Epithelial cell of prostate (primary cell): ENCODE measurements at regions not wholly inside any gene's neighbourhood (a gene's known extent, or its start where the extent isn't known, plus 50 kb on each side); places are given as distances from the start of the nearest gene placed in this dataset.

Source experiments
- DNase-seq: peaks from one replicate; pipeline ENCODE4 v3.0.0-alpha.2; 2011; ENCODE audit warnings: low read depth, low spot score
- H3K27ac ChIP-seq: fragments of 450-650 bp; 2 replicates; pipeline ENCODE4 v1.5.1; 2017; ENCODE audit warnings: mild to moderate bottlenecking

GRCh38 chr7:145691377-145691914, 425.2 kb upstream of the CNTNAP2 start:
- no peak for DNase-seq
- H3K27ac ChIP-seq: no peak overlapping the region

GRCh38 chr7:145681646-145682045, 435.0 kb upstream of the CNTNAP2 start:
- H3K27ac ChIP-seq: no peak overlapping the region
- DNase-seq: no peak

- H3K27ac ChIP-seq: no peak overlapping the region
- no peak for DNase-seq
Measured at GRCh38 chr7:145681159-145681558, 435.4 kb upstream of the CNTNAP2 start.

GRCh38 chr7:145665499-145666258, 450.9 kb upstream of the CNTNAP2 start:
- H3K27ac ChIP-seq: no peak overlapping the region
- DNase-seq: no peak

GRCh38 chr7:145655666-145656065, 460.9 kb upstream of the CNTNAP2 start:
- no peak for DNase-seq
- H3K27ac ChIP-seq: no peak overlapping the region

- no peak for DNase-seq
- no peak overlapping the region for H3K27ac ChIP-seq
Measured at GRCh38 chr7:145645135-145645515, 471.5 kb upstream of the CNTNAP2 start.

GRCh38 chr7:145644426-145645134, 472.0 kb upstream of the CNTNAP2 start:
- no peak for DNase-seq
- H3K27ac ChIP-seq: no peak overlapping the region

GRCh38 chr7:145643981-145644380, 472.6 kb upstream of the CNTNAP2 start:
- no peak for DNase-seq
- no peak overlapping the region for H3K27ac ChIP-seq

- DNase-seq: no peak
- H3K27ac ChIP-seq: no peak overlapping the region
Measured at GRCh38 chr7:145633513-145633912, 483.1 kb upstream of the CNTNAP2 start.

- DNase-seq: no peak
Measured at GRCh38 chr7:145624618-145625017, 492.0 kb upstream of the CNTNAP2 start.

GRCh38 chr7:145605963-145606362, 510.6 kb upstream of the CNTNAP2 start:
- H3K27ac ChIP-seq: no peak overlapping the region

More at GRCh38 chr7:145624618-145625017, 492.0 kb upstream of the CNTNAP2 start:
- H3K27ac ChIP-seq: peak overlapping the region; percentile 22

GRCh38 chr7:145599376-145599775, 517.2 kb upstream of the CNTNAP2 start:
- no peak overlapping the region for H3K27ac ChIP-seq
- DNase-seq: no peak

More at GRCh38 chr7:145605963-145606362, 510.6 kb upstream of the CNTNAP2 start:
- no peak for DNase-seq

GRCh38 chr7:145584401-145584800, 532.2 kb upstream of the CNTNAP2 start:
- DNase-seq: no peak
- H3K27ac ChIP-seq: no peak overlapping the region

GRCh38 chr7:145582742-145583303, 533.8 kb upstream of the CNTNAP2 start:
- DNase-seq: no peak
- H3K27ac ChIP-seq: no peak overlapping the region

- DNase-seq: no peak
- H3K27ac ChIP-seq: no peak overlapping the region
Measured at GRCh38 chr7:145557805-145558204, 558.8 kb upstream of the CNTNAP2 start.

GRCh38 chr7:145543242-145543641, 573.4 kb upstream of the CNTNAP2 start:
- no peak for DNase-seq
- no peak overlapping the region for H3K27ac ChIP-seq

GRCh38 chr7:145539910-145540309, 576.7 kb upstream of the CNTNAP2 start:
- no peak overlapping the region for H3K27ac ChIP-seq
- DNase-seq: no peak

- no peak overlapping the region for H3K27ac ChIP-seq
- DNase-seq: no peak
Measured at GRCh38 chr7:145534301-145534700, 582.3 kb upstream of the CNTNAP2 start.

- DNase-seq: no peak
- no peak overlapping the region for H3K27ac ChIP-seq
Measured at GRCh38 chr7:145520284-145520683, 596.3 kb upstream of the CNTNAP2 start.

GRCh38 chr7:145511004-145511403, 605.6 kb upstream of the CNTNAP2 start:
- H3K27ac ChIP-seq: no peak overlapping the region
- DNase-seq: no peak

GRCh38 chr7:145497911-145498525, 618.6 kb upstream of the CNTNAP2 start:
- H3K27ac ChIP-seq: no peak overlapping the region
- no peak for DNase-seq
